ENCODE measurements at regions not wholly inside any gene's neighbourhood (a gene's known extent, or its start where the extent isn't known, plus 50 kb on each side); places are given as distances from the start of the nearest gene placed in this dataset.

DNA sequence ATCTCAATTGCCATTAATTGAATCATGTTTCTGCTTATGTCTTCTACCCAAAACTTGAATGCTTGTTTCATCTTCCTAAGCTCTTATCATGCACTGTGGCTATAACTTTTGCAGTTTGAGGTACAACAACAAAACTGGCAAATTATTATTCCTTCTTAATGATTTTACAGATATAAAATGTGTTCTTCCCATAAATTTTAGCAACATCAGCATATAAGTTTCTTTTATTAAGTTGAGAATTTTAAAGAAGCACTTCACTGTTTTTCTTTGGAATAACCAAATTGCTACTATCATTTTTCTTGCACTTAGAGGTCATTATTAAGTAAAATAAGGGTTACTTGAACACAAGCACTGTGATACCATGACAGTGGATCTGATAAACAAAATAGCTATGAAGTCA is 862.6 kb upstream of the CADM2 start:
- FAIRE-seq (no peak), DNase-seq (ENCODE audit: insufficient read length, low spot score) (no peak)
- TF ChIP-seq PAX5 (IDR thresholded peaks at IDR 0.05; ENCODE audit: insufficient read depth, low read length, severe bottlenecking) = no peak
- TF ChIP-seq POU2F2 (IDR thresholded peaks at IDR 0.05; ENCODE audit: low read depth, low read length) = no peak
- TF ChIP-seq POLR2AphosphoS5 (IDR thresholded peaks at IDR 0.05; ENCODE audit: low read depth, low read length) = no peak
- no peak for TF ChIP-seq POLR2A (IDR thresholded peaks at IDR 0.05; ENCODE audit: low read depth, low read length)
- TF ChIP-seq SPI1 (IDR thresholded peaks at IDR 0.05; ENCODE audit: low read depth, low read length) = no peak
- TF ChIP-seq TAF1 (IDR thresholded peaks at IDR 0.05; ENCODE audit: low read depth, low read length) = no peak

GRCh38 chr3:84100861-84101260 is 857.9 kb upstream of the CADM2 start:
- DNase-seq (ENCODE audit: insufficient read length, low spot score) (no peak), FAIRE-seq (no peak)
- TF ChIP-seq POU2F2 (IDR thresholded peaks at IDR 0.05; ENCODE audit: low read depth, low read length) (no peak), TAF1 (IDR thresholded peaks at IDR 0.05; ENCODE audit: low read depth, low read length) (no peak), PAX5 (IDR thresholded peaks at IDR 0.05; ENCODE audit: insufficient read depth, low read length, severe bottlenecking) (no peak), POLR2AphosphoS5 (IDR thresholded peaks at IDR 0.05; ENCODE audit: low read depth, low read length) (no peak), SPI1 (IDR thresholded peaks at IDR 0.05; ENCODE audit: low read depth, low read length) (no peak), POLR2A (IDR thresholded peaks at IDR 0.05; ENCODE audit: low read depth, low read length) (no peak)

- DNase-seq (ENCODE audit: insufficient read length, low spot score) (no peak), FAIRE-seq (no peak)
Measured at GRCh38 chr3:84108442-84108971, 850.3 kb upstream of the CADM2 start.

GRCh38 chr3:84109911-84110310 is 848.9 kb upstream of the CADM2 start:
- TF ChIP-seq TAF1 (IDR thresholded peaks at IDR 0.05; ENCODE audit: low read depth, low read length) (no peak), POLR2A (IDR thresholded peaks at IDR 0.05; ENCODE audit: low read depth, low read length) (no peak), POU2F2 (IDR thresholded peaks at IDR 0.05; ENCODE audit: low read depth, low read length) (no peak), SPI1 (IDR thresholded peaks at IDR 0.05; ENCODE audit: low read depth, low read length) (no peak), PAX5 (IDR thresholded peaks at IDR 0.05; ENCODE audit: insufficient read depth, low read length, severe bottlenecking) (no peak), POLR2AphosphoS5 (IDR thresholded peaks at IDR 0.05; ENCODE audit: low read depth, low read length) (no peak)
- FAIRE-seq (no peak), DNase-seq (ENCODE audit: insufficient read length, low spot score) (no peak)

More at GRCh38 chr3:84108442-84108971, 850.3 kb upstream of the CADM2 start:
- TF ChIP-seq POLR2A (IDR thresholded peaks at IDR 0.05; ENCODE audit: low read depth, low read length) = no peak

DNA sequence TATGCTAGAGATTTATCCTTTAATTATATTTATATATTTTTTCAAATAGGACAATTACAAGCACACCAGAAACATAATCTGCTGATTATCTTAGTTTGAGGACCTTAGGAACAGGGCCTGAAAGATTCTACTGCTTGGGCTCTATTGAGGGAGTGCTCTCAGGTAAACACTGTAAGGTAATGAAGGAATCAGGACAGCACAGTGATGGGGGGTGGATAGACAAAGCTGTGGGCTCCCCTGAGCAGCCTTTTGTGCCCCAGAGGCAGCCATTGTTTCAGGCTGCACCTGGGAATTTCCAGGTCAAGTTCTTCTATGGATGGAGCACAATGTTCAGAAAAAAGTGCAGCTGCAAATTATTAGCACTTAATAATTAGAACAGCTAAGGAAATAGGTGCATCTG is 848.0 kb upstream of the CADM2 start:
- FAIRE-seq = no peak
- no peak for TF ChIP-seq POLR2A (IDR thresholded peaks at IDR 0.05; ENCODE audit: low read depth, low read length)
- TF ChIP-seq SPI1 (IDR thresholded peaks at IDR 0.05; ENCODE audit: low read depth, low read length) = no peak
- no peak for TF ChIP-seq POLR2AphosphoS5 (IDR thresholded peaks at IDR 0.05; ENCODE audit: low read depth, low read length)
- TF ChIP-seq TAF1 (IDR thresholded peaks at IDR 0.05; ENCODE audit: low read depth, low read length) = no peak
- no peak for TF ChIP-seq PAX5 (IDR thresholded peaks at IDR 0.05; ENCODE audit: insufficient read depth, low read length, severe bottlenecking)
- TF ChIP-seq POU2F2 (IDR thresholded peaks at IDR 0.05; ENCODE audit: low read depth, low read length) = no peak
- no peak for DNase-seq (ENCODE audit: insufficient read length, low spot score)

- DNase-seq (ENCODE audit: insufficient read length, low spot score) (no peak), FAIRE-seq (no peak)
- TF ChIP-seq POLR2A (IDR thresholded peaks at IDR 0.05; ENCODE audit: low read depth, low read length) (no peak), POU2F2 (IDR thresholded peaks at IDR 0.05; ENCODE audit: low read depth, low read length) (no peak), TAF1 (IDR thresholded peaks at IDR 0.05; ENCODE audit: low read depth, low read length) (no peak), PAX5 (IDR thresholded peaks at IDR 0.05; ENCODE audit: insufficient read depth, low read length, severe bottlenecking) (no peak), POLR2AphosphoS5 (IDR thresholded peaks at IDR 0.05; ENCODE audit: low read depth, low read length) (no peak), SPI1 (IDR thresholded peaks at IDR 0.05; ENCODE audit: low read depth, low read length) (no peak)
Measured at GRCh38 chr3:84125201-84125721, 833.5 kb upstream of the CADM2 start.

DNA sequence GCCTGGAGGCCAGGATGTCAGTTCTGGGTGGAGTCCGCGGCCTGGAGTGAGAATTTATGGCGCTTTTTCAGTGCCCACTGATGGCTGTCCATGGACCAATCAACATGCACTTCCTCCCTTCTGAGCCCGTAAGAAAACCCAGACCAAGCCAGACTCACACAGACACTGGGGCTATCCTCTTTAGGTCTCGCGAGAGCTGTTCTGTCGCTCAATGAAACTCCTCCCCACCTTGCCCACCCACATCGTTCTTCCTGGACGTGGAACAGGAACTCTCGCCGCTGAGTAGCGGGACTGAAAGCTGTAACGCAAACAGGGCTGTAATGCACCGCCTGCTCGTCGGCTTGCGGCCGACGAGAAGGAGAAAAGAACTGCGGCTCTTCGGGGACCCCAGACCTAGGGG is 833.0 kb upstream of the CADM2 start:
- FAIRE-seq = no peak
- TF ChIP-seq POLR2AphosphoS5 (IDR thresholded peaks at IDR 0.05; ENCODE audit: low read depth, low read length) (no peak), PAX5 (IDR thresholded peaks at IDR 0.05; ENCODE audit: insufficient read depth, low read length, severe bottlenecking) (no peak), SPI1 (IDR thresholded peaks at IDR 0.05; ENCODE audit: low read depth, low read length) (no peak), TAF1 (IDR thresholded peaks at IDR 0.05; ENCODE audit: low read depth, low read length) (no peak), POLR2A (IDR thresholded peaks at IDR 0.05; ENCODE audit: low read depth, low read length) (no peak), POU2F2 (IDR thresholded peaks at IDR 0.05; ENCODE audit: low read depth, low read length) (no peak)

GRCh38 chr3:84126160-84126559 is 832.6 kb upstream of the CADM2 start:
- FAIRE-seq (no peak), DNase-seq (ENCODE audit: insufficient read length, low spot score) (no peak)
- TF ChIP-seq POU2F2 (IDR thresholded peaks at IDR 0.05; ENCODE audit: low read depth, low read length) (no peak), POLR2A (IDR thresholded peaks at IDR 0.05; ENCODE audit: low read depth, low read length) (no peak), SPI1 (IDR thresholded peaks at IDR 0.05; ENCODE audit: low read depth, low read length) (no peak), POLR2AphosphoS5 (IDR thresholded peaks at IDR 0.05; ENCODE audit: low read depth, low read length) (no peak), TAF1 (IDR thresholded peaks at IDR 0.05; ENCODE audit: low read depth, low read length) (no peak)

More for the DNA sequence above, 833.0 kb upstream of the CADM2 start:
- DNase-seq (ENCODE audit: insufficient read length, low spot score) = no peak

- FAIRE-seq = no peak
- no peak for DNase-seq (ENCODE audit: insufficient read length, low spot score)
- TF ChIP-seq POLR2AphosphoS5 (IDR thresholded peaks at IDR 0.05; ENCODE audit: low read depth, low read length) (no peak), PAX5 (IDR thresholded peaks at IDR 0.05; ENCODE audit: insufficient read depth, low read length, severe bottlenecking) (no peak), SPI1 (IDR thresholded peaks at IDR 0.05; ENCODE audit: low read depth, low read length) (no peak), TAF1 (IDR thresholded peaks at IDR 0.05; ENCODE audit: low read depth, low read length) (no peak), POU2F2 (IDR thresholded peaks at IDR 0.05; ENCODE audit: low read depth, low read length) (no peak), POLR2A (IDR thresholded peaks at IDR 0.05; ENCODE audit: low read depth, low read length) (no peak)
Measured at GRCh38 chr3:84128024-84128423, 830.8 kb upstream of the CADM2 start.

- TF ChIP-seq POU2F2 (IDR thresholded peaks at IDR 0.05; ENCODE audit: low read depth, low read length) (no peak), PAX5 (IDR thresholded peaks at IDR 0.05; ENCODE audit: insufficient read depth, low read length, severe bottlenecking) (no peak), POLR2A (IDR thresholded peaks at IDR 0.05; ENCODE audit: low read depth, low read length) (no peak), SPI1 (IDR thresholded peaks at IDR 0.05; ENCODE audit: low read depth, low read length) (no peak), TAF1 (IDR thresholded peaks at IDR 0.05; ENCODE audit: low read depth, low read length) (no peak), POLR2AphosphoS5 (IDR thresholded peaks at IDR 0.05; ENCODE audit: low read depth, low read length) (no peak)
- FAIRE-seq (no peak), DNase-seq (ENCODE audit: insufficient read length, low spot score) (no peak)
Measured at GRCh38 chr3:84136425-84136824, 822.4 kb upstream of the CADM2 start.

Data from GM12891 (cell line).